GM21360 (cell line): ENCODE measurements at regions not wholly inside any gene's neighbourhood (a gene's known extent, or its start where the extent isn't known, plus 50 kb on each side); places are given as distances from the start of the nearest gene placed in this dataset.

Experiments used
- ATAC-seq: cut with Tn5 transposase; IDR thresholded peaks from one replicate; pipeline ENCODE4 v1.9.1; 2021; ENCODE audit warnings: mild to moderate bottlenecking, moderate library complexity; ENCODE audit not compliant: unreplicated experiment

GRCh38 chr3:59115364-59116232, 65.8 kb upstream of the CFAP20DC start:
- no peak for ATAC-seq

DNA sequence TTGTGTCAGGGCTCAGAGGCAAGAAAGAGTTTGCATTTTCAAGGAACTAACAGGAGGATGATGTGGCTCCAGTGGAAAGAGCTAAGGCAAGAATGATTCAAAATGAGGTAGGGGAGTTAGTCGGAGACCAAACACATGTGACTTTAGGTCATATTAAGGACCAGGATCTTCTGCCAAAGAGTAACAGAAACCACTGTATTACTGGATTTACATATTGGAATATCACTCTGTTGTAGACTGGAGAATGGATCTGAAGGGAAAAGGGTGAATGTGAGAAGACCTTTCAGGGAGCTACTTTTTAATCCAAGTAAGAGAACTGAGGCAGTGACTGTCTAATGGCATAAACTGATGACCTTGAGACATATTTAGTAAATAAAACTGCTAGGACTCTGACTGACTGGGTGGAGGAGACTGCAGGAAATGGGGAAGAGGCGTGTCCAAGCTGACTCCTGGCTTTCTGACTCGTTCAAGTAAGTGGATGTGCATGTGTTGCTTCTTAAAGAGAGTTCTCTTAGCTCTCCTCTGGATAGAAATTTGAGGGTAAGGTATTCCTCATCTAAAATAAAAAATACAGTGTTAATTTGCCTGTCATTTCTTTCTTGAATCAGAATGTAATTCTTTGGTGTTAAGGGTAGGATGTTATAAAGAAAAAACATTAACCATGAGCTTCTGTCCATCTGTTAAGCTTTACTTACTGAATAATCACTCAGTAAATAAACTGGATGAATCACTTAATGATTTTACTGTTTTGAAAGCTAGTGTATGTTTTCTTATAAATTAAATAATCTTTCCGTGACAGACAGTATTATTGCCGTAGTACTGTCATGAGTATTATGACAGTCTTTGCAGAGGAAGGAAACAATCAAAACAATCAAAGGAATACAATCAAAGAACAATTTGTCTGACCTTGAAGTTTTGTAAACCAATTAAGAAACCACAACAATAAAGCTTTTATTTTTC, 58.3 kb upstream of the CFAP20DC start:
- no peak for ATAC-seq

- ATAC-seq: no peak
Observed at GRCh38 chr3:59106085-59106648, 56.3 kb upstream of the CFAP20DC start.

- ATAC-seq: no peak
Observed at GRCh38 chr3:59103552-59103951, 53.7 kb upstream of the CFAP20DC start.

DNA sequence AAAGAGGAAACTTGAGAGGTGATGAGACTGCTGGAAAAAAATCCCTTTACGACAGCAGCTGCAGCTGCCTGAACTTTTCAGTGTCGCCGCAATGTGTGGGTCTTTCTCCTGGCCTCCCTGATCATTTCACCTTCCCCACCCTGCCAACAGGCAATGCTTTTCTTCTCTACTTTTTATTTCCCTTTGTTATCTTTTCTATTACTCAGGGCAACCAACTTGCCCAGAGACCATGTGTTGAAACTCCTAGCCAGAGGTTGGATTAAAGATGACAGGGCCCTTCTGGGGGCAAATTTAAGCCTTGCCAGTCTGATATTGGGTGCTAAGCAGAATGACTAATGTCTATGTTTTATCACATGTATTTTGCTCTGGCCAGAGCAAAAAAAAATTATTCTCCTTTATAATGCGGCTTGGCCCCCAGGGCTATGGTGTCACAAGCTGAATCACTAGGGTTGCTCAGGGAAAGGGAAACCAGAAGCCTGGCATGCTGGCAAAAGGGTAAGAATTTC, 51.5 kb upstream of the CFAP20DC start:
- ATAC-seq: no peak
